ENCODE measurements at regions not wholly inside any gene's neighbourhood (a gene's known extent, or its start where the extent isn't known, plus 50 kb on each side); places are given as distances from the start of the nearest gene placed in this dataset.

- DNase-seq (ENCODE audit: low spot score): no peak
These were observed 84.3 kb downstream of the COPS8 start for GRCh38 chr2:237170020-237170419.

- no peak for DNase-seq (ENCODE audit: low spot score)
These were observed 85.7 kb downstream of the COPS8 start for GRCh38 chr2:237171396-237171795.

- DNase-seq (ENCODE audit: low spot score): no peak
These were observed 86.2 kb downstream of the COPS8 start for GRCh38 chr2:237171881-237172280.

GRCh38 chr2:237177052-237177451 lies 91.4 kb downstream of the COPS8 start:
- DNase-seq (ENCODE audit: low spot score): no peak

- DNase-seq (ENCODE audit: low spot score): no peak
These were observed 92.3 kb downstream of the COPS8 start for GRCh38 chr2:237177986-237178385.

GRCh38 chr2:237178396-237178795 lies 92.7 kb downstream of the COPS8 start:
- DNase-seq (ENCODE audit: low spot score): no peak

GRCh38 chr2:237179161-237179560 lies 93.5 kb downstream of the COPS8 start:
- no peak for DNase-seq (ENCODE audit: low spot score)

- no peak for DNase-seq (ENCODE audit: low spot score)
These were observed 94.5 kb downstream of the COPS8 start for GRCh38 chr2:237180187-237180586.

- no peak for DNase-seq (ENCODE audit: low spot score)
These were observed 95.3 kb downstream of the COPS8 start for GRCh38 chr2:237180987-237181386.

- no peak for DNase-seq (ENCODE audit: low spot score)
These were observed 96.2 kb downstream of the COPS8 start for GRCh38 chr2:237181844-237182243.

- DNase-seq (ENCODE audit: low spot score): no peak
These were observed 96.9 kb downstream of the COPS8 start for GRCh38 chr2:237182422-237183123.

GRCh38 chr2:237184192-237184918 lies 98.7 kb downstream of the COPS8 start:
- no peak for DNase-seq (ENCODE audit: low spot score)

- no peak for DNase-seq (ENCODE audit: low spot score)
These were observed 99.3 kb downstream of the COPS8 start for GRCh38 chr2:237184919-237185552.

GRCh38 chr2:237185553-237185925 lies 99.8 kb downstream of the COPS8 start:
- DNase-seq (ENCODE audit: low spot score): no peak

- DNase-seq (ENCODE audit: low spot score): no peak
These were observed 104.1 kb downstream of the COPS8 start for GRCh38 chr2:237189799-237190198.

GRCh38 chr2:237190966-237191713 lies 105.5 kb downstream of the COPS8 start:
- no peak for DNase-seq (ENCODE audit: low spot score)

- DNase-seq (ENCODE audit: low spot score): no peak
These were observed 106.0 kb downstream of the COPS8 start for GRCh38 chr2:237191714-237192081.

GRCh38 chr2:237192881-237193280 lies 107.2 kb downstream of the COPS8 start:
- no peak for DNase-seq (ENCODE audit: low spot score)

GRCh38 chr2:237193436-237193835 lies 107.7 kb downstream of the COPS8 start:
- no peak for DNase-seq (ENCODE audit: low spot score)

GRCh38 chr2:237194081-237194480 lies 108.4 kb downstream of the COPS8 start:
- no peak for DNase-seq (ENCODE audit: low spot score)

GRCh38 chr2:237194906-237195305 lies 109.2 kb downstream of the COPS8 start:
- no peak for DNase-seq (ENCODE audit: low spot score)

GRCh38 chr2:237195396-237196120 lies 109.9 kb downstream of the COPS8 start:
- no peak for DNase-seq (ENCODE audit: low spot score)
